ENCODE measurements at regions not wholly inside any gene's neighbourhood (a gene's known extent, or its start where the extent isn't known, plus 50 kb on each side); places are given as distances from the start of the nearest gene placed in this dataset.

DNA sequence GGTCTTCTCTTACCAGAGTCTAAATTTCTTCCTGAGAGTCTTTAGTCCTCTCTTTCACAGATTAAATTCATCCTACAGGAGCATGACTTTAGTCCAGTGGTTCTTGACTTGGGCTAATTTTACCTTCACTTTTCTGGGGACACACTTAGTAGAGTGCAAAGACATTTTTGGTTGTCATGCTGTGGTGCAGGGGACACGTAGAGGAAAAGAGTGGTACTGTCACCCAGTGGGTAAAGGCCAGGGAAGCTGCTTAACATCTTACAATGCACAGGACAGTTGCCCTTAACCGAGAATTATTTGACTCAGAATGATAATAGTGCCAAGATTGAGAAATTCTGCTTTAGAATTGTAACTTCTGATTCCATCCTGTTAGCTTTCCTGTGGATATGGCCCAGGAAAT is 772.5 kb upstream of the GRM7 start:
- TF ChIP-seq, protein P1, sequence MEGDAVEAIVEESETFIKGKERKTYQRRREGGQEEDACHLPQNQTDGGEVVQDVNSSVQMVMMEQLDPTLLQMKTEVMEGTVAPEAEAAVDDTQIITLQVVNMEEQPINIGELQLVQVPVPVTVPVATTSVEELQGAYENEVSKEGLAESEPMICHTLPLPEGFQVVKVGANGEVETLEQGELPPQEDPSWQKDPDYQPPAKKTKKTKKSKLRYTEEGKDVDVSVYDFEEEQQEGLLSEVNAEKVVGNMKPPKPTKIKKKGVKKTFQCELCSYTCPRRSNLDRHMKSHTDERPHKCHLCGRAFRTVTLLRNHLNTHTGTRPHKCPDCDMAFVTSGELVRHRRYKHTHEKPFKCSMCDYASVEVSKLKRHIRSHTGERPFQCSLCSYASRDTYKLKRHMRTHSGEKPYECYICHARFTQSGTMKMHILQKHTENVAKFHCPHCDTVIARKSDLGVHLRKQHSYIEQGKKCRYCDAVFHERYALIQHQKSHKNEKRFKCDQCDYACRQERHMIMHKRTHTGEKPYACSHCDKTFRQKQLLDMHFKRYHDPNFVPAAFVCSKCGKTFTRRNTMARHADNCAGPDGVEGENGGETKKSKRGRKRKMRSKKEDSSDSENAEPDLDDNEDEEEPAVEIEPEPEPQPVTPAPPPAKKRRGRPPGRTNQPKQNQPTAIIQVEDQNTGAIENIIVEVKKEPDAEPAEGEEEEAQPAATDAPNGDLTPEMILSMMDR (IDR thresholded peaks at IDR 0.05; ENCODE audit: insufficient read depth, low read length, poor library complexity, severe bottlenecking): no peak
- TF ChIP-seq EZH2phosphoT487 (conservative IDR thresholded peaks at IDR 0.05; ENCODE audit: low read length): no peak
